ENCODE measurements at regions not wholly inside any gene's neighbourhood (a gene's known extent, or its start where the extent isn't known, plus 50 kb on each side); places are given as distances from the start of the nearest gene placed in this dataset.

- 74% methylated on average over 2 of the region's 2 CpGs; no CpG with 5 or more reads in 1 of the 2 experiments for WGBS, 2 experiments (ENCODE audit: extremely low coverage in 1 of 2, insufficient coverage in 1 of 2, insufficient read length in 1 of 2, insufficient replicate concordance in 2 of 2, low coverage in 1 of 2, low lambda C conversion rate in 2 of 2, missing lambda C conversion rate in 1 of 2)
- ChIA-PET POLR2A (ENCODE audit: partially characterized antibody) (interaction anchor here (0.6 kb wide), 1 partner anchor 575 kb away, joined by 3 read pairs; no protein-coding TSS in a partner anchor), CTCF (ENCODE audit: partially characterized antibody) (interaction anchor here (1.3 kb wide), 1 partner anchor 34 kb away, joined by 3 read pairs; no protein-coding TSS in a partner anchor)
- H4K5ac ChIP-seq (ENCODE audit: insufficient read length, low read depth, low read length) = no peak overlapping the region
- no peaks in the 10 kb centered on the region for H3K4me1 ChIP-seq (replicated peaks in 1 of 4; ENCODE audit: control insufficient read depth in 3 of 4, insufficient read depth in 4 of 4, low read length in 3 of 4)
- no peak overlapping the region for H4K8ac ChIP-seq (ENCODE audit: extremely low read depth, insufficient read depth, low read length)
- no peaks in the 10 kb centered on the region for H3K27me3 ChIP-seq (replicated peaks in 1 of 4; ENCODE audit: control insufficient read depth in 3 of 4, extremely low read depth in 1 of 4, insufficient read depth in 3 of 4, low read length in 3 of 4)
- H2BK12ac ChIP-seq (ENCODE audit: low read depth, low read length) = no peak overlapping the region
- H3K4me3 ChIP-seq (ENCODE audit: extremely low read depth in 1 of 4, insufficient read depth in 2 of 4, low read depth in 3 of 4, low read length in 4 of 4) = no peak overlapping the region
- H3K23ac ChIP-seq (ENCODE audit: insufficient read length) = no peak overlapping the region
- no peak overlapping the region for H3K4me2 ChIP-seq (ENCODE audit: insufficient read depth in 1 of 2, low read depth in 2 of 2, low read length in 2 of 2)
- H2BK15ac ChIP-seq (ENCODE audit: low read length) = no peak overlapping the region
- FAIRE-seq (no peak), DNase-seq (ENCODE audit: low read depth in 1 of 2, low spot score in 2 of 2) (no peak)
- no peak overlapping the region for H3K18ac ChIP-seq (ENCODE audit: extremely low read depth, low read length)
- no peak overlapping the region for H3K27ac ChIP-seq (ENCODE audit: low read depth, low read length)
- H4K91ac ChIP-seq (replicated peaks; ENCODE audit: insufficient read length, low read length) = no peak overlapping the region
- H2BK20ac ChIP-seq (ENCODE audit: low read length) = no peak overlapping the region
- 0 out of 2 replicates have a peak overlapping the region, but pooled peaks have one; percentile 24 for H2AFZ ChIP-seq (ENCODE audit: low read length)
- H3K9ac ChIP-seq (replicated peaks in 1 of 4; ENCODE audit: extremely low read depth in 1 of 4, low read depth in 3 of 4, low read length in 3 of 4) = no peak overlapping the region
- TF ChIP-seq CBX8 (IDR thresholded peaks at IDR 0.05; ENCODE audit: borderline replicate concordance, low read depth, low read length) (no peak), SUZ12 (IDR thresholded peaks at IDR 0.05; ENCODE audit: low read length) (no peak), SIX5 (IDR thresholded peaks at IDR 0.05; ENCODE audit: low read depth, low read length) (no peak), CHD1 (IDR thresholded peaks at IDR 0.05; ENCODE audit: low read depth, low read length) (no peak), CHD2 (IDR thresholded peaks at IDR 0.05; ENCODE audit: low read length) (no peak), SP2 (IDR thresholded peaks at IDR 0.05; ENCODE audit: low read length) (no peak)
- H2AK5ac ChIP-seq (ENCODE audit: low read depth, low read length) = no peak overlapping the region
- no peaks in the 10 kb centered on the region for H4K20me1 ChIP-seq (replicated peaks in 1 of 2; ENCODE audit: control insufficient read depth in 1 of 2, insufficient read depth in 2 of 2, low read length in 2 of 2)
- H3K14ac ChIP-seq (ENCODE audit: insufficient read length) = no peak overlapping the region
- H3K79me2 ChIP-seq (ENCODE audit: control insufficient read depth in 1 of 2, insufficient read depth in 2 of 2, low read length in 2 of 2) = no peaks in the 10 kb centered on the region
- no peaks in the 10 kb centered on the region for H3K9me3 ChIP-seq (ENCODE audit: insufficient read depth in 2 of 2, low read depth in 1 of 2, low read length in 1 of 2)
- no peak overlapping the region for H3K56ac ChIP-seq (replicated peaks; ENCODE audit: insufficient read length, low read depth, low read length)
- H2BK5ac ChIP-seq (ENCODE audit: low read depth, low read length) = no peak overlapping the region
- H2BK120ac ChIP-seq (replicated peaks; ENCODE audit: low read depth, low read length) = no peak overlapping the region
- H3K36me3 ChIP-seq (ENCODE audit: control insufficient read depth in 2 of 4, insufficient read depth in 4 of 4, low read length in 3 of 4) = no peaks in the 10 kb centered on the region
- no peaks in the 10 kb centered on the region for H3K23me2 ChIP-seq (ENCODE audit: low read depth, low read length)
- no peaks in the 10 kb centered on the region; the same call in 1 of the 2 replicates for H3K79me1 ChIP-seq (ENCODE audit: low read depth, low read length)
- no peak overlapping the region for H3K4ac ChIP-seq (replicated peaks; ENCODE audit: insufficient read length, low read depth, low read length)
Observed at GRCh38 chr10:55466806-55467504, 665.9 kb upstream of the PCDH15 start.

Data from H1 (cell line).